HG03064 (cell line): ENCODE measurements at regions not wholly inside any gene's neighbourhood (a gene's known extent, or its start where the extent isn't known, plus 50 kb on each side); places are given as distances from the start of the nearest gene placed in this dataset.

Source experiments
- ATAC-seq: cut with Tn5 transposase; IDR thresholded peaks from one replicate; pipeline ENCODE4 v1.9.1; 2021; ENCODE audit warnings: low read depth; ENCODE audit not compliant: unreplicated experiment

DNA sequence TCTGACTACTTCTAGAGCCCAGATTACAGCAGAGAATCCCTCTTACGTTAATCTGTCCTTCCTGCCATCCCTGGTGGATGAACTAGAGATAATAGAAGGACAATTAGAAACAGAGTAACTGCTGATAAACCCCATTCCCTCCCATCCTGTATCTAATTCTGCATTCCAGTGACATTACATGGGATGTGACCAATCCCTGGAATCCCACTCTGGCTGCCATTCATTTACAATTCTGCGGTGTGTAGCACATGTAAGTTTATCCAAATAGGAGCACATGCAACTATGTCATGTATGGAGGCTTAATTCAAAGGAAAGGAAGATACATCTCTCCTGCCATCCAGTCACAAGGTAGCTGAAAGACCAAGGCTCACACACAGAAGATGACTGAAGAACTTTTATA is 339.5 kb downstream of the GPAT3 start:
- ATAC-seq: no peak

DNA sequence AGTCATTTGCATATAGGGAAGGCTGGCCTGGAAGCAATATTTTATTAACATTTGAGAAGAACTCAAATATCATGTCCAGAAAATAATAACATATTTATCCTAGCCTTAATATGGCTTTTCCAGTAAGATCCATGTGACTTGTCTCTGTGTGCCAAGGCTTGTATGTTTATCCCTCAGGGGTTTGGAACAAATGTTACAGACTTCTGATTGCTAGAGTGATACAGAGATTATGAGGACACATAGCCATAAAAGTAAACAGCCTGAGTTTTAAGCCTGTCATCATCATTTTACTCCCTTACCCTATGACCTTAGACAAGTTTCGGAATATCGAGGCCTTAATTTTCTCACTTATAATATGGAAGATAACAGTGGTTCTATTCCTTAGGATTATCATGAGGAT is 338.1 kb downstream of the GPAT3 start:
- no peak for ATAC-seq

- ATAC-seq: no peak
These were observed 334.5 kb downstream of the GPAT3 start for GRCh38 chr4:83870328-83870950.

DNA sequence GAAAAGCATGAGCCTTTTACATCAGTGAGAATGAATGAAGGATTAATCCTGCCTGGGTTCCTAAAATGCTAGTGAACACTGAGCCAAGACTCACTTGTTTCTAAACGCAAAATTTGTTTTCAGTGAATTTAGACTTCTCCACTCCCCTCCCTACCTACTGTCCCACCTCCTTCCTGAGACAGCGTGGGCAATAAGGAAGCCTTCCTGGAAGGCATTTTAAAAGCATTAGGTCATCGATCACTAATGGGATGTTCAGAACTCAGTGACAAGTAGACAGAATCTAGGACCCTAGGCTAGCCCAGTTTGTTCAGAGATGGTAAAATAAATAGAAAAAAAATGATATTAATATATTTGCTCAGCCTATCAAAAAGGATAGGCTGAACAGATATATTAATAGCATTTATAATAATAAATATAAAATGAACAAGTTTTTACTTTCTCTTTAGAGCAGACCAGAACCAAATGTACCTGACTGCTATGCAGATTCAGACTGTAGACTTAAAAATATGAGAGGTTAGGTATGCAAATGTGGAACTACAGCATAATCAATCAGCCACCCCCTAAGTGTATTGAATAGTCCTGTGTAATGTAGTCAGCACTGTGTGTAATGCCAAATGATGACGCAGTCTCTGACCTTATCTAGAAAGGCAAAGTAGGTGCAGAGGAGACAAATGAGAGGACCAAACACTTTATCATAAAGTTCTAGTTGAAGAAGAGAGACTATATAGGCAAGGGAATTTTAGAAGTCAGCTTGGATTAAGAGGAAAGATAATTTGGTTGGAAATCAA is 331.1 kb downstream of the GPAT3 start:
- ATAC-seq: no peak

DNA sequence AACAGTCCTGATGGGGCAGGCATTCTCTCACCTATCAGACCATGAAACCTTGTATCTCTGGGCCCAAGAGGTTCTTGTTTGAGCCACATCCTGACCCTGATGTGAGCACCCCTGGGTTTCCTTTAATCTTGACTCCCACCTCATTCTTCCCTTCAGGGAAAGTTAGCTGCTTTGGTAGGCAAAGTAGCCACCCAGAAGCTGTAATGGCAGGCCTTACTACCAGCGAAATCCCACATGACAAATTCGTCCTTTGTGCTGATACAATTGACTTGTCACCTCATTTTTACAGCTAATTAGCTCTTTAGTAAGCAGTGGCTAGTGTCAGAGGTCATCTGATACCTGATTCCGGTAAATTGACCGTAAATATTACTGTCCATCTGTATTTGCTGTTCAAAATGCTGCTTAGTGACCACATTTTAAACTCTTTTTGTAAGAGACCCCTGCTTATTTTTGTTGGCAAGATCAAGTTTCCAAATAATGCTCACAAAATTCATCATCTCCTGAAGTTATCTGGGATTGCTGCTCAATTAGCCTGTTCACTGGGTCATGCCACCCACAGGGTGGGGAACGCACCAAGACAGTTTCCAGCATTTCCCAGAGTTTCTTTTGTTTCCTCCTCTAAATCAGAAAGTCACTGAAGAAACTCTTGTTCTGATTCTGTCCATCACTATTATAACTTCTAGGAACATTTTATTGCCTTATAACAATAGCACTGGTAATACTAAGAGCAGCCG is 329.7 kb downstream of the GPAT3 start:
- no peak for ATAC-seq

- no peak for ATAC-seq
These were observed 328.3 kb downstream of the GPAT3 start for GRCh38 chr4:83864097-83864817.

- ATAC-seq: no peak
These were observed 326.6 kb downstream of the GPAT3 start for GRCh38 chr4:83862471-83862870.

DNA sequence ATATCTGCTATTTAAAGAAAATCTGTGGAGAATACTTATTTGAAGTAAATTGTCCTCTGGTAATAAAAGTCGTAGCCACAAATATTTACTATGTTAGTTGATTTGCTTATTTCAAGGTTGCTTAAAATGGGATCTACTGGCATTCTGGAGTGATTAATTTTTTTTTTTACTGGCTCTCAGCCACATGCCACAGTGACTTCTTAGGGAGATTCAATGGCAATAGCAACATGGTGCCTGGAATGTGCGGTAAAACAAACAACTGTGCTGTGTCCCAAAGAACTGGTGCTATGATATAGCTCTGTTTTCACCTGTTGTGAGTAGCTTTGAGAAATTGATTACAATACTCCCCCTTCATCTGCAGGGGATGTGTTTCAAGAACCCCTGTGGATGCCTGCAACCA is 324.3 kb downstream of the GPAT3 start:
- ATAC-seq: no peak

- no peak for ATAC-seq
These were observed 322.2 kb downstream of the GPAT3 start for GRCh38 chr4:83858131-83858530.

GRCh38 chr4:83855044-83855443 is 319.1 kb downstream of the GPAT3 start:
- ATAC-seq: no peak

- ATAC-seq: no peak
These were observed 316.2 kb downstream of the GPAT3 start for GRCh38 chr4:83852085-83852451.

DNA sequence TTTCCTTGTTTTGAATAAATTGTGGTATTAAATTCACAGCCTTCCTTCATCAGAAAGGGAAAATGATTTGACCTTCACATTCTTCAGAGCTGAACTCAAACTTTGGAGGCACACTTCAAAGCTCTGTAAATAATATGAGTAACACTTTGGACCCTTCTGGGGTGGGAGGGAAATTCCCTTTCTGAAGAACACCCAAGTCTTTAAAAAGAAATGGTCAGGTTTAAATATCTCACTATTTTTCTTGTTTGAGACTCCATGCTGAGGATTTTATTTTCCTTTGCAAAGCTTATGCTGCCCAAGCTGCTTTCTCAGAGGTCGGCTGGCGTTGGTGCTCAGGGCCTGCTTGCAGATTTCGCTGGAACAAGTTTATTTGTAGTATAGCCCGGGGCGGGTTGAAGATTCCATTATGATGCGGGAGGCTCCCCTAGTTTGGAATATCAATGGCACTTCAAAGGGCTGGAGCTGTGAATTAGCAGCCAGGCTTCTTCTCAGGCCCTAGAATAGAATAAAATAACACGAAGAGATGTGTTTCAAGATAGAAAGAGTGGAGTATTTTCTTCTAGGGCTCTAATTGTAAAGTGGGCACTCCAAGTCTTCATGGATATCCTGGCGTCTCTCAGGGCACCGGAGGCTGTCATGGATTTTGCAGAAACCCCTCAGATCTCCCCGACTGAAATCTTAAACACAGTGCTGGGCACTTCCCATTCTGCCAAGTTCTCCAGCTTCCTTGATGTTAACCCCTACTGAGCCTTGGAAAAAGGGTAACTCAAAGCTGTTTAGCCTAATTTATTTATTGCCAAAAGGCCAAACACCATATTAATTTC is 315.6 kb downstream of the GPAT3 start:
- ATAC-seq: no peak

GRCh38 chr4:83850435-83850834 is 314.5 kb downstream of the GPAT3 start:
- ATAC-seq: no peak

- no peak for ATAC-seq
These were observed 310.4 kb downstream of the GPAT3 start for GRCh38 chr4:83846193-83846830.

DNA sequence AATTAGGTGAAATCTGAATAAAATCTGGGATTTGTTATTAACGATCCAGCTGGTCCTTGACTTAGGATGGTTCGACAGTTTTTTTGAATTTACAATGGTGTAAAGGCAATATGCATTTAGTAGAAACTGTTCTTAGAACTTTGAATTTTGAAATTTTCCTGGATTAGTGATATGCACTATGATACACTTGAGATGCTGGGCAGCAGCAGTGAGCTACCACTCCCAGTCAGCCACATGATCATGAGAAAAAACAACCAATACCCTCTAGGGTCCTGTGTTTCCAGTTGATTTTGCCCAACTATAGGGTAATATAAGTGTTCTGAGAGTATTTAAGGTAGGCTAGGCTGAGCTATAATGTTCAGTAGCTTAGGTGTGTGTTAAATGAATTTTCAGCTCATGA is 303.7 kb downstream of the GPAT3 start:
- ATAC-seq: no peak

DNA sequence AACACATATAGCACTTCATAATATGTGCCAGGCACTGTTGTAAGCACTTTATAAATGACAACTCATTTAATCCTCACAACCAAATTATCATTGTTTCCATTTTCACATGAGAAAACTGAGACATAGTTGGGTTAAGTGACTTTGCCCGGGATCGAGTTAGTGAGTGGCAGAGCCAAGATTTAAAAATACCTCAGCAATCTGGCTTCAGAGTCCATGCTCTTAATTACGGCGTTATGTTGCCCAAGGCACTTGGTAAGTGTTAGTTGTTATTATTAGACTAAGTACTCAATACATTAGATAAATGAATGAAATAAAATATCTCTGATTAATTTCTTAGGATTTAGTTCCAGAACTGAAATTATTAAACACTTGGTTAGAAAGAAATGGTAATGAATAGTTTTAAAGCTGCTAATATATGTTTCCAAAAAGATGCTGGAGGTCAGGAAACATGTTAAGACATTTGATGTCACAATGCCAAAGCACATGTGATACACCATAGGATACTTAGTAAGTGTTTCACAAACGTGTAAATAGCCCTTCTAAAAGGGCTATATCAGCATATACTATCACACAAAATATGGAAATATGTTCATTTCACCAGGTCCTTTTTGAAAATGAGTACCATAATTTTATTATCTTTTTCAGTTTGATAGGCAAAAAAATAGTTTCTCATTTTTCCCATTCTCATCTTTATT is 301.9 kb downstream of the GPAT3 start:
- no peak for ATAC-seq

DNA sequence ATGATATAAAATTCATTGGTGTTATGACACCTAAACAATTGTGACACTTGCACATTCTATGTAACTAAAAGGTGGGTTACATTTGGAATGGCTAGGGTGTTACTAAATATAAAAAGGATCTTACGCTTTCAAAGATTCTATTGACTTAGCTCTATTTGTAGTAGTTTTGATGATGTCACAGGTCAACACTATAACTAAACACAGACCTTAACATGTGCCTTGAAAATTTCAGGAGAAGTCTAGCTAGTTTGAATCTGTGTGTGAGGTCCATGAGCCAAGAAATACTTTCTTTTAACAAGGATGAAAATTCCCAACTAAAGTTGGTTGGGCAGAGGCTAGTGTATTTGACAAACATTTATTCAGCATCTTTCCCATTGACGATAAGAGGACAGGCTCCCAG is 298.0 kb downstream of the GPAT3 start:
- no peak for ATAC-seq

- no peak for ATAC-seq
These were observed 296.4 kb downstream of the GPAT3 start for GRCh38 chr4:83832110-83832825.

DNA sequence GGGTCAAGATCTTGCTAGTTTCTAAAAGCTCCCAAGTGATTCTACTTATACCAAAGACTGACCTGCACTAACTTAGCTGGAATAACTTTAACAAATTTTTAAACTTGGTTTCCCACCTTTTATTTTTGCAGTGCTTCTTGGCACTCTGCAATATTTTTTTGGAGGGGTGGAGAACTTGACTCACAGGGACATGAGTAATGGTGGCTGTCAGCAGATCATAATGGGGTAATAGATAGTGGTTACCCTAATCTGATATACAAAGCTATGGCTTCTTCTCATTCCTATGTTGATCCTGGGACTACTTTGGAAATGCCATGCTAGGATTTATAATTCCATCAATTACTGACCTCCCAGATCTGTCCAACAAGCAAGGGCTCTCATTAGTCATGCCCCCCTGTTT is 295.7 kb downstream of the GPAT3 start:
- no peak for ATAC-seq
